GM21737 (cell line): ENCODE measurements at regions not wholly inside any gene's neighbourhood (a gene's known extent, or its start where the extent isn't known, plus 50 kb on each side); places are given as distances from the start of the nearest gene placed in this dataset.
"Not testable (repeated sequence)": the region's sequence is repeated elsewhere in the genome, so short reads cannot be mapped to it uniquely, and the experiment has no call there.

Experiments used
- ATAC-seq: cut with Tn5 transposase; IDR thresholded peaks from one replicate; pipeline ENCODE4 v1.9.1; 2021; ENCODE audit warnings: mild to moderate bottlenecking, moderate library complexity; ENCODE audit not compliant: unreplicated experiment

DNA sequence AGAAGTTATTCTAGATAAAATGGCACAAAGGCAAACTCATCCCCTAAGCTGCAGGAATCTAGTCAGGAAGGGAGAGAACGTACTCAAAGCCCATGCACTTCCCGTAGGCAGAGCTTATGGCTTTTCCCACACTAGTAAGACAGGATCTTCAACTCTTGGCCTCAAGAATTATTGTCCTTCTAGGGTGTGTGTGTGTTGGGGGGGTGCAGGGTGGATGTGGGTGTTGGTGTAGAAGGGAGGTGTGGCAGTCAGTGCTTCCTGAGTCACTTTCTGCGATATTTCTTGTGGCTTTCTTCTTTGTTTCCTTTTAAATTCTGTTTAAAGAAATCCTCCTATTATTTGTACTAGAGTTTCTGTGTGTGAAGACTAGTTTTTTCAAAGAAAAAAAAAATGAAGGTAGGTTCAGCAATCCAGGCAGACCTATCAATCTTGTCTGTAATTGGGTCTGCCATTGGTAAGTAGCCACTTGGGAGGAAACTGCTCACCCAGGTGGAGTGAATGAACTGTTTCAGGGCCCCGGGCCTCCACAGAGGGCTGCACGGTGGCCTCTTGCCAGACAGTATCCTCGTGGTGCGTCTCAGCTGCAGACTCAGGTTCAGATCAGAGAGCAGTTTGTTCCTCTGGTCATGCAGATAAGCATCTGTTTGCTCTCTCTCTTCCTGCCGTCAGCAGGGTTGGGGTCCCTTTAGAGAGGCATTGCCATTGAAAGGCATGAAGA lies 131.9 kb downstream of the NPR3 start:
- ATAC-seq: no peak

DNA sequence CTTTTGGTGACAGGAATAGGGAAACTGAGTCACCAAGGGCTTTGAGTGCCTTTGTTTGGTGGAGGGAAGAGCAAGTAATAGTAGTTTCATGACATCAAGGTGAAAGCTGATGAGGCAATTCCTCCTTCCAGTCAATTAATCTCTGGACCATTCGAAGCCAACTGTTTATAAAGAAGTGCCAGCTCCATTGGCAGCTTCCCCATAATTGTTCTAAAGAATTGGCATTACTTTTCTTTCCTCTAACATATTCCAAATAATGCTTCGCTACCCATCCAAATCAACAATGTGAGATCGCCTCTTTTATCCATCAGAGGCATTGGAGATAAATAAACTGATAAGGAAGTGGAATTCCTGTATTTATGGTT lies 132.4 kb downstream of the NPR3 start:
- ATAC-seq: no peak

DNA sequence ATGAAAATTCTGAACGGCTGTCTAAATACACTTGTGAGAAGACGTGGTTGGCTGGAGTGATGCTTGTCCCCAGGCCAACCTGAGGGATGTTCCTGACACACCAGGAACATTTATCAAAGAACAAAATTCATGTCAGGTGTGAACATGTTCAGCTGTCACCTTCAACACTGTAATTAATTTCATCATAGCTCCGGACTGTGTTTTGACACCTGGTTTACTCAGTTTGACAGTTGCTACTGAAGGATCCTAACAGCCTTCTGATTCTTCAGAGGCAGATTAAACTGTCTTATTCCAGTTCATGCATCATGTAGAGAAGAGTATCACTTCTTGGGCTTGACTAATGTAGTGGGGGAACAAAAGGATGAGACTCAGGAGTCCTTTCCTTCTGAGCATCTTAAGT lies 134.1 kb downstream of the NPR3 start:
- ATAC-seq: no peak

GRCh38 chr5:32848120-32848519 lies 137.0 kb downstream of the NPR3 start:
- no peak for ATAC-seq

GRCh38 chr5:32848681-32849080 lies 137.6 kb downstream of the NPR3 start:
- no peak for ATAC-seq

GRCh38 chr5:32850817-32851496 lies 139.8 kb downstream of the NPR3 start:
- ATAC-seq: no peak

DNA sequence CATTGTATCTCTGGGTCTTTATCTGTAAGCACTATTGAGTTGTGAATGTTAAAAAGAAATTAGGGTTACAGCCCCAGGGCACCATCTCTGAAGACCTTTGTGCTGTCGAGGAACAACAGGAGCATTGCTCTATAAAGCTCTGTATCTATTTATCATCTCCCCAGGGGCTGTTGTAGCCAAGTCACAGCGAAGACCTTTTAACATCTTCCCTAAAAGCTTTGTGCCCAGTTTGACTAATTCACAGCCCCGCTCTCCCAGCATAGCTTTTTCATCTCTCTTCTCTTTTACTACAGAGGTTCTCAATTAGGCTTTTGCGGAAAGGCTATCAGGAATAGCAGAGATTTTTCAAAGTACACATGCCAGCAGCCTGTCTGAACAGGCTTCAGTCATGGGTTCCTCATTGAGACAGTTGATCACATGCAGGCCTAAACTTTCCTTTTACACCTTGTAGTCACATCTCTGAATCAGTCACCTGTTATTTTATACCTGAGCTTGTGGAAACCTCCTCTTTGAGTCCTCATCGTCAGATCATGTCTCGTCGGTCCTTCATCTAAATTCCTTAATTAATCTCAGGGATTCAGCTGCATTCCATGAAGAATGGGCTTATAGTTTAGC lies 140.5 kb downstream of the NPR3 start:
- no peak for ATAC-seq

DNA sequence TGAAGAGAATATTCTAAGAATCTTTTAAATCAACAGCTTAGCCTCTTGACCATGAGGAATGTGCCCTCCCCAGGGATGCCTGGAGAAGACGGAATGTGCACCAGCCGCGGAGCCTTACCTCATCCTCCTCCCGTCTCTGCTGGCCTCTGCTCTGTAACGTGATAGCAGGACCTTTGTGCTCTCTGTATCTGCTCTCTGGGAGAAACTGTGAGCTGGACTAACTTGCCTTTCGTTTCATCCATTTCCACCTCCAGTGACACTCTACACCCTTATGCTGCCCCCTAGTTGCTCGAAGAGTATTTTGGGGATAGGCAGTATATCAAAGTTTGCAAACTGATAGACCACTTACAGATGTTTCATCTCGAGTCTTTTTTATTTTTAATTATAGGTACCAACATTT lies 141.4 kb downstream of the NPR3 start:
- ATAC-seq: no peak

GRCh38 chr5:32852976-32853375 lies 141.9 kb downstream of the NPR3 start:
- no peak for ATAC-seq

GRCh38 chr5:32854473-32854872 lies 143.4 kb downstream of the NPR3 start:
- no peak for ATAC-seq

GRCh38 chr5:32859211-32859641 lies 148.1 kb downstream of the NPR3 start:
- ATAC-seq: no peak

GRCh38 chr5:32865475-32865874 lies 154.4 kb downstream of the NPR3 start:
- no peak for ATAC-seq

DNA sequence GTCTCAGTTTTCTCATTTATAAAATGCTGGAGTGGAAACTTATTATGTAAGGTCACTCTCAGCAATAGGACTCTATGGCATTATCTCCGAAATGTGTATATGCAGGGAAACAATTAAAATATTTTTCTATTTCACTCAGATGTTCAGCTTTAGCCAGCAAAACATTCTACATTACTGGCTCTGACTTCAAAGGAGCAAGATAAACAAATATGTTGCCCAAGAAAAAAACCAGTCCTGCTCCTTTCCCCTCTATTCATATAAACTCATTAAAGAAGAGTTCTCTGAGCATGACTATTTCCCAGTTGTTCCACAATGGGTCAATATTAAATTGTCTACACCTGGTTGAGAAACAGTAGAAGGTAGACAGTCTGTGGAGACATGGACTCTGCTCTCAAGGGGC lies 155.0 kb downstream of the NPR3 start:
- no peak for ATAC-seq

- ATAC-seq: no peak
Measured at GRCh38 chr5:32869216-32869615, 158.1 kb downstream of the NPR3 start.

GRCh38 chr5:32876791-32877190 lies 165.7 kb downstream of the NPR3 start:
- no peak for ATAC-seq

- ATAC-seq: not testable (repeated sequence)
Measured at GRCh38 chr5:32879364-32879763, 168.2 kb downstream of the NPR3 start.

GRCh38 chr5:32880796-32881195 lies 169.7 kb downstream of the NPR3 start:
- no peak for ATAC-seq

GRCh38 chr5:32887390-32887789 lies 176.3 kb downstream of the NPR3 start:
- no peak for ATAC-seq

DNA sequence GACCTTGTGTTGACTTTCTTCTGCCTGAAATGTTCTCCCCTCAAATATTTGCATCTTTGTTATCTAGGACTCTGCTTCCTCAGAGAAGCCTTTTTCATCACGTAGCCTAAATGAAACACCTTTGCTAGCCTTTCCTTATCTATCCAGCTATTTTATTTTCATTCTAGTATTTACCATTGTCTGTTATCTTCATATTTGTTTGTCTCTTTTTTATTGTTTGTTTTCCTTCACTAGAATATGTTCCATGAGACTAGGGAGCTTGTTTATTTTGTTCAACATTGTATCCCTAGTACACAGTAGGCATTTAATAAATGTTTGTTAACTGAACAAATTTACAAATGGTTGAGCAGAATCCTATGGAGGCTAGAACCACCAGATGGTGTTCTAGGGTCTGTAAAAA lies 178.0 kb downstream of the NPR3 start:
- ATAC-seq: no peak

DNA sequence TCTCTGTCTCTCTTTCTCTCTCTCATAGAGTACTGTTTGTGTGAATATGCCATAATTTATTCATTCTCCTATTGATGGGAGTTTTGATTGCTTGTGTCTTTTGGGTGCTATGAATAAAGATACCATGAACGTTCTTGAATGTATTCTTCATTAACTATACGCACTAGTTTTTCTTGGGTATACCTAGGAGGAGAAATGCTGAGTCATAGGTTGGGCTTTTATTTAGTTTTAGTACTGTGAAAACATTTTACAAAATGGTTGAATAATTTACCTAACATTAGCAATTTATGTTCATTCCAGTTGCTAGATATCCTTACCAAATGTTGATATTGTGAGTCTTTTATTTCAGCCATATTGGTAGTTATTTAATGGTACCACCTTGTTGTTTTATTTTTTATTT lies 192.5 kb downstream of the NPR3 start:
- ATAC-seq: no peak

GRCh38 chr5:32908641-32909040 lies 197.5 kb downstream of the NPR3 start:
- no peak for ATAC-seq

DNA sequence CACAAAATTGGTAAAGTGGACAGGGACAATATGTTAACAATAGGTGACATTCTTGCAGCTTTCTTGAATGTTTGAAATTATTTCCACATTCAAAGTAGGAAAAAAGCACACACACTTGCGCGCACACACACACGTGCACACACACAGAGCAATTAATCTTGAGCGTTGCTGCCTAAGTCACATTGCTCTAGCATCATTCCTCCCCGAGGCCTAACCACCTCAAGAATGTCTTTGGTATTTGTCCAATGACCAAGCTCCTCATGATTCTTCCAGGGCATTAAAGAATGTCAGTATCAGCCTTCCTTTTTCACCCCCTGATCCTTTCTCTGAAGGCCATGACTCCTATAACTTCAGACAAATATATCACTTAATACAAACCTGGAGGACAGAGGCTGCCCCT lies 198.1 kb downstream of the NPR3 start:
- no peak for ATAC-seq
